Esophagus muscularis mucosa (tissue), 3 donors: ENCODE measurements at regions not wholly inside any gene's neighbourhood (a gene's known extent, or its start where the extent isn't known, plus 50 kb on each side); places are given as distances from the start of the nearest gene placed in this dataset.

Experiments used
- CTCF ChIP-seq, 3 experiments: fragments of 200-600 bp in 2 of 3; fragments of 450-650 bp in 1 of 3; sonication (generic) in 2 of 3; IDR thresholded peaks; one replicate each; pipeline ENCODE4 v1.5.1; 2017 to 2019; ENCODE audit warnings: antibody characterized with exemption in 3 of 3, mild to moderate bottlenecking in 2 of 3, moderate library complexity in 1 of 3
- POLR2A ChIP-seq: fragments of 450-650 bp; IDR thresholded peaks from one replicate; pipeline ENCODE4 v1.6.1; 2017; ENCODE audit warnings: antibody characterized with exemption, moderate library complexity, mild to moderate bottlenecking, low read depth
- POLR2AphosphoS5 ChIP-seq, 2 donors: sonication (generic); formaldehyde crosslinking; IDR thresholded peaks; one replicate each; pipeline ENCODE4 v1.6.1; 2017; ENCODE audit warnings: antibody characterized with exemption in 2 of 2

- TF ChIP-seq CTCF (IDR thresholded peaks at IDR 0.05) (no peak), POLR2AphosphoS5 (IDR thresholded peaks at IDR 0.05) (no peak), POLR2A (no peak)
Observed at GRCh38 chr4:23981328-23981727, 91.5 kb upstream of the PPARGC1A start.
